Amygdala (tissue), 56 donors: ENCODE measurements at regions not wholly inside any gene's neighbourhood (a gene's known extent, or its start where the extent isn't known, plus 50 kb on each side); places are given as distances from the start of the nearest gene placed in this dataset.
"Not testable (repeated sequence)": the region's sequence is repeated elsewhere in the genome, so short reads cannot be mapped to it uniquely, and the experiment has no call there.

Experiments used
- DNase-seq, 56 donors: peaks; one replicate each; lab custom pipeline; 2025; lab: John Stamatoyannopoulos, UW

DNA sequence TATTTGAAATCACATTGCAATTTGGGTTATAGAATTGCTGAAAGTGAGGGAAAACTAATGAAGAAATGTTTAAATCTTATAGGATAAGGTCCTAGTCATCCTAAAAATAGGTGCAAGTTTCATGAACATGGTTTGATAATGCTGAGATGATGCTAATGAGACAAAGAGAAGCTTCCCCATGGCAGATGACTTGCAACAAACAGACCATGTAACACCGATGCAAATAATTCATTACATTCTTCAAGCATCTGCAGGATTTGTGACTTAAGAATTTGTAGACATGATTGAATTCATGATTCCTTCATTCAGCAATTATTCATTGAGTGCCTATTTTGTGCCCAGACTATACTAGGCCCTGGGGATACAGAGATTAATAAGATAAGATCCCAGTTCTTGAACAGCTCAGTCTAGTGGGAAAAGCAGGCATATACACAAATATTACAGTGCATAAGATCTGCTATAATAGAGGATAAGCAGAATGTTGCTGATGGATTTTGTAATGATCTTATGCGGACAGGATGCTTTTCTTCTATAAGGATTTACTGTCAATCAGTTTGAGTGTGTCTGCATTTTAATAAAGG, 367.9 kb upstream of the GBE1 start:
- no peak for DNase-seq

DNA sequence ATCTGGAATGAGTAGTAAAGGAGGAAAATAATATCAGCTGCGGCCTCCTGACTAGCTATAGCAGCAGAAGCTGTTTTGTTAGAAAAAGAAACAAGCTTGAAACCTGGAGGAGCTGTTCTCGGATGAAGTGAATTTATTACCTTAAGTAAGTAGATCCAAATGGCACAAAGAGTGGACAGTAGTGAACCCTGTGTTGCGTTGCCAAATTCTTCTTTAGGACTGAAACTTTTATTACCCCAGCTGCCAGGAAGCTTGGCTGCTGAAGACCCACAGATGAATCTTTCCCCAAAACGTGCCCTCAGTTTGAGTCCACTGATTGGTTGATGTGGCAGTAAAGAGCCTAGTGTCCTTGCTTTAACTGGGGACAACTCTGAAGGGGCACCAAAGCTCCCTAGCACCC, 366.8 kb upstream of the GBE1 start:
- DNase-seq, result no peak

- DNase-seq, result no peak
These were observed 361.3 kb upstream of the GBE1 start for GRCh38 chr3:82122554-82123345.

- DNase-seq, result no peak
These were observed 353.1 kb upstream of the GBE1 start for GRCh38 chr3:82114589-82114988.

GRCh38 chr3:82110721-82111120, 349.3 kb upstream of the GBE1 start:
- not testable (repeated sequence) for DNase-seq

DNA sequence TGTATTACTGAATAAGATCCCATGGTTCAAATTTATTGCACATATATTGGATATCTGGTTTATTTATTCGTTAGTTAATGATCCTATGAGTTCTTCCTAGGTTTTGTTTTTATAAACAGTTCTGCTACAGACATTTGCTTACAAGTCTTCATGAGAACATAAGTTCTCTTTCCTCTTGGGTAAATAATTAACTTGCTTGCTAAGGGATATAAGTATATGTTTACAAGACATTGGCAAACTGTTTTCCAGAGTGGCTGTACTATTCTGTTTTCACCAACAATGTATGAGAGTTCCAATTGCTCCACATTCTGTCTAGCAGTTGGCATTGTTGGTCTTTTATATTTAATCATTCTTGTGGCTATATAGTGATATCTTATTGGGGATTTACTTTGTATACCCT, 341.8 kb upstream of the GBE1 start:
- no peak for DNase-seq

- no peak for DNase-seq
These were observed 338.9 kb upstream of the GBE1 start for GRCh38 chr3:82100378-82100777.

DNA sequence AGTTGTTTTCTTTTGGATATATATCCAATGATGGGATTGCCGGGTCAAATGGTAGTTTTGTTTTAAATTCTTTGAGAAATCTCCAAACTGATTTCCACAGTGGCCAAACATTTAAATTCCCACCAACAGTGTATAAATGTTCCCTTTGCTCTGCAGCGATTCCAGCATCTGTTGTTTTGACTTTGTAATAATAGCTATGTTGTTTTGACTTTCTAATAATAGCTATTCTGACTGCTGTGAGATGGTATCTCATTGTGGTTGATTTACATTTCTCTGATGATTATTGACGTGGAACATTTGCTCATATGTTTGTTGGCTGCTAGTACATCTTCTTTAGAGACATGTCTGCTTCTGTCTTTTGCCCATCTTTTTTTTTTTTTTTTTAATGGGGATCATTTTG, 332.2 kb upstream of the GBE1 start:
- DNase-seq, result no peak

GRCh38 chr3:82088749-82089148, 327.3 kb upstream of the GBE1 start:
- no peak for DNase-seq

GRCh38 chr3:82087958-82088357, 326.5 kb upstream of the GBE1 start:
- DNase-seq, result no peak

- DNase-seq, result no peak
These were observed 324.5 kb upstream of the GBE1 start for GRCh38 chr3:82085851-82086475.

DNA sequence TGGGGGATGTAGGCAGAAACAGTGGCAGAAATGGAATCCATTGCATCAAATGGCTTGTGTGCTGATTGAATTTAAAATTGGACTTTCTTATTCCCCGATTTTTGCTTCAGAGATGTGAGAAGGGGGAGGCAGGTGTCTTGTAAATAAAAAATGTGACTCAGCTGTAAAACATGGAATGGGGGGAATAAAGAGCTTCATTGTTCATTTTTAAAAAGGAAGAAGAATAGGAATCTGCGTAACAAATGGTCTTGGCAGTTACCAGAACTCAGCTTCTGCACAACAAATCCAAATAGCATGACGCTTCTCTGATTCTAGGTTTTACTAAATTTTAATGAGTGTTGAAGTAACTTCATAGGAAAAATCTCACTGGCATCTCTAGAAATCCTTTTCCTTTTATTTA, 323.9 kb upstream of the GBE1 start:
- no peak for DNase-seq

DNA sequence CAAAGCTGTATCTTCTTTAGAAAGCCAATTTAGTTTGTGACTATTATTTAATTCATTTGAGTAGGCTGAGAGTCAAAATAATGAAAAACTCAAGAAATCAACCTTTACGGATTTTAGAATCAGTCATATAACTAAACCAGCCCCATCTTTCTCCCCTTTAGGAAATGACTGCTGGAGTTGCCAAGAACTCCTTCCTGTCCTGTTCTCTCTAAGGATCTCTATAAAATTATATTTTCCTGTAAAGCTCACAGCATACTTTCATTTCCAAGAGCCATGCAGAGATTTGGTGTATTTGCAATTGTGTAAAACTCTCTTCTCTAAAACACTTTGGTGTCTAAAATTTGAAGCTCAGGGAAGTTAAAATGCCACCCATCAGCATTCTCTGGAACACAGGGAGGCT, 323.4 kb upstream of the GBE1 start:
- no peak for DNase-seq

DNA sequence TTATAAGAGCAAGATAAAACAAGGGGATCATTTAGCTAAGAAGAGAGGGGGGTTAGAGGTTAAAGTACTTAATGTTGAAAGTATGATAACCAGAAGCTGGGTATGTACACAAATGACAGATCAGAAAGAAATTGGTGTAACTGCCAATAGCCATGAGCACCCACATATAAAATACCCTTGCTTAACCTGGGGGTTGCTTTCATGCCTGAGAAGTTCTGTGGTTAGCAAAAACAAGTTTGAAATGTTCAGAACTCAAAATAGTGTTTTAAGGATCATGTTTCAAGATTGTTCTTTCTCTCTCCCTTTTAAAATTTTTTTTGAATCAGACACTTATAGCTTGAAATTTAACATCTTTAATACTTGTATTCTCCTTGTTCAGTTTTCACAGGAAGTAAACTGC, 321.4 kb upstream of the GBE1 start:
- no peak for DNase-seq

DNA sequence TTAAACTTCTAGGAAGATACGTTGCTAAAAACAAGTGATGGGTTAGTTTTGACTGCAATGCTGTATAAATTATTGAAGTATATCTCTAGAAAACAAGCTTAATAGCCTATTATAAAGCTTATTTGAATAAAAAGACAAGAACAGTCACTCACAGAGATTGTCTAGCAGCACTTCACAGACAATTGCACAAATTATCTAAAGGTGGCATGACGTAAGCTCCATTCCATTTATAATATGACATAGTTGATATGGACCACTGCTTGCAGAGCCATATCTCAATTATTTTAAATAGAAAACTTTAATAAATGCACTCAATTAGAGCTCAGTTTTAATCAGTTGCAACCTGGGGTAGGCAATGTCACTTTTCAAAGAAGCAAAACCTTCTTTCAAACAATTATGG, 319.9 kb upstream of the GBE1 start:
- no peak for DNase-seq

DNA sequence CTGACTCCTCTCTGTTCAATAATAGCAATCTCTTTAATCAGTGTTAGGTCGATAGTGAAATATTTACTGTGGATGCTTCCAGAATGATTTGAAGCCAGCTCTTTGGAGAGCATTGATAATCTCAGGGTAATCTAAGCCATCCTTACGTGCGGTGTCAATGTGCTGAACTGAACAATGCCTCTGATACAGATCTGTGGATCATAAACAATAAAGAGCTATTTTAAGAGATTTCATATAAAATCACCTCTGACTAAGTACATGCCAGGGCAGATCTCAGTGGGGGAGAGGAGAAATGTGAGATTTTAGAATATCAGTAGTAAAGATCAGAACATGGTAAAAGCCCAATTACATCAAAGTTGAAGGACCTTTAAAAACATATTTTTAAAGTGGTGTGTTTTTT, 319.3 kb upstream of the GBE1 start:
- DNase-seq, result no peak

- no peak for DNase-seq
These were observed 318.8 kb upstream of the GBE1 start for GRCh38 chr3:82080261-82080660.

- no peak for DNase-seq
These were observed 318.0 kb upstream of the GBE1 start for GRCh38 chr3:82079335-82079890.

GRCh38 chr3:82078246-82078645, 316.8 kb upstream of the GBE1 start:
- DNase-seq, result no peak

DNA sequence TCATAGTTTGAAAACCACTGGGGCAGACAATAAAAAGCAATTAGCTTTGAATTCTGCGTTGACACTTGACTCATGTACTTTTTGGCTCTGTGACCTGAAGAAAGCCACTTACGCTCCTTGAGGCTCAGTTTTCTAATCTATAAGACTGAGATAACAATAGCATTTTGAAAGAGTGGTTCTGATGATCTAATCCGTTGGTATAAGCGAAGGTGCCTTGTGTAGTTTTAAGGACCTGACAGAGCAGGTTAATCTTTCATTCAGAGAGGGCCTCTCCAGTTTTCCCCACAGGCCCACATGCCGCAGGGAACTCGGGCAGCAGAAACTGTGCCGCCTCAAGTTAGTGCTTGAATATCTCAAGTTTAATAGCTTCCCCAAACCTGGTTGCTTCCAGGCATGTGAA, 306.0 kb upstream of the GBE1 start:
- no peak for DNase-seq

- no peak for DNase-seq
These were observed 297.4 kb upstream of the GBE1 start for GRCh38 chr3:82058809-82059208.

DNA sequence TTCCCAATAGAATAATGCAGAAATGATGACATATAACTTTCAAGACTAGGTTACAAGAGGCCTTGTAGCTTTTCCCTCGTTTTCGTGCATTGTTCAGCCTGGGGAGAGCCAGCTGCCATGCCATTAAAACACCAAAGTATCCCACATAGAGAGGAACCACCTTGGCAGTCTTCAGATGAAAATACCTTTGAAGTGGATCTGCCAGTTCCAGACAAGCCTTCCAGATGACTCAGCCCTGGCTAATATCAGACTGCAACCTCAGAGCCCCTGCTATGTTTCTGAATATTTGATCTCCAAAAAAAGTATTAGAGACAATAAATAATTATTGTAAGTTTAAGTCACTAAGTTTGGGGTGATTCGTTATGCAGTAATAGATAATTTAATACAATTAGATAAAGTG, 294.3 kb upstream of the GBE1 start:
- no peak for DNase-seq
